Subcutaneous abdominal adipose tissue (tissue), 5 donors: ENCODE measurements at regions not wholly inside any gene's neighbourhood (a gene's known extent, or its start where the extent isn't known, plus 50 kb on each side); places are given as distances from the start of the nearest gene placed in this dataset.

Experiments used
- H3K27ac ChIP-seq: one replicate; pipeline ENCODE4 v1.7.0; 2013; ENCODE audit warnings: low read depth, mild to moderate bottlenecking, inconsistent platforms, low read length, moderate library complexity
- H3K27me3 ChIP-seq, 5 donors: one replicate each; pipeline ENCODE4 v1.7.0; 2013; ENCODE audit warnings: low read length in 5 of 5, inconsistent platforms in 1 of 5; ENCODE audit not compliant: control insufficient read depth in 5 of 5, insufficient read depth in 4 of 5
- H3K36me3 ChIP-seq, 5 donors: one replicate each; pipeline ENCODE4 v1.7.0; 2013; ENCODE audit warnings: low read length in 5 of 5; ENCODE audit not compliant: control insufficient read depth in 5 of 5, insufficient read depth in 5 of 5
- H3K4me1 ChIP-seq, 5 donors: one replicate each; pipeline ENCODE4 v1.7.0; 2013; ENCODE audit warnings: low read length in 5 of 5, mild to moderate bottlenecking in 3 of 5, moderate library complexity in 1 of 5; ENCODE audit not compliant: control insufficient read depth in 5 of 5, insufficient read depth in 5 of 5
- H3K4me3 ChIP-seq, 5 donors: one replicate each; pipeline ENCODE4 v1.7.0; 2013; ENCODE audit warnings: low read length in 5 of 5, low read depth in 1 of 5
- H3K9ac ChIP-seq, 5 donors: one replicate each; pipeline ENCODE4 v1.7.0; 2013; ENCODE audit warnings: low read length in 5 of 5, mild to moderate bottlenecking in 4 of 5, moderate library complexity in 3 of 5
- H3K9me3 ChIP-seq, 5 donors: one replicate each; pipeline ENCODE4 v1.7.0; 2013; ENCODE audit warnings: low read length in 5 of 5; ENCODE audit not compliant: control insufficient read depth in 5 of 5
- donor health status: healthy.
- donor health status: healthy.
- donor health status: healthy.
- donor health status: healthy.
- donor health status: healthy.

DNA sequence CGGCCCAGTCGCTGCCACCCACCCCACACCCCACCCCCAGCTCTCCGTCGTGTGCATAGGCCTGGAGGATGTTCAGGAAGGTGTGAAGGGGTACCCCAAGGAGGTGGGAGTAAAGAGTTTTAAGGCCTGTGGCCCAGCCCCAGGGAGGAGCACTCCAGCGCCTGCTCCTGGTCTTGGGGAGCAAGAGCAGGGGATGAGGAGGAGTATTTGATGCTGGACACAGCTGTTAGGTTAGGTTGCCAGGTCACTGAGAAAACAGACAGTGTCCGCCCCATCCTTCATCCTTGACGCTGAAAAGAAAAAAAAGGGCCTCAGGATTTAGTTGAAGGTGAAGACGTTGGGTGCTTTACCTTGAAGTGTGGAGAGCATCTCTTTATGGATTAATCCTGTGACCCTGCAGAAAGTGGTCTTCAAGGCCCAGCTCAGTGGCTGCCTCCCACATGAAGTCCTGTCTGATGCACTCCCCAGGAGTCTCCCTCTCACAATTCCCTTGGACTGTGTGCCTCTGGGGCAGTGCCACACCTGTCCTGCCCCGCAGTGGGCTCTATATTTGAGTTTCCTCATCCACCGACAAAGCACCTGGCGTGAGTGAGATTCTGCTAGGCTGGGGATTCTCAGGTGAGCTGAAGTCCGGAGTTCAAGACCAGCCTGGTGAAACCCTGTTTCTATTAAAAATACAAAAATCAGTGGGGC is 101.8 kb downstream of the SPRY4 start:
- Histone ChIP-seq H3K4me3 (no peak overlapping the region), H3K27me3 (no peaks in the 10 kb centered on the region), H3K4me1 (peaks cover 0 to 23% (median 0%) of the 10 kb centered on the region in 5 donors), H3K9me3 (no peaks in the 10 kb centered on the region), H3K27ac (no peak overlapping the region), H3K9ac (no peak overlapping the region), H3K36me3 (no peaks in the 10 kb centered on the region)

DNA sequence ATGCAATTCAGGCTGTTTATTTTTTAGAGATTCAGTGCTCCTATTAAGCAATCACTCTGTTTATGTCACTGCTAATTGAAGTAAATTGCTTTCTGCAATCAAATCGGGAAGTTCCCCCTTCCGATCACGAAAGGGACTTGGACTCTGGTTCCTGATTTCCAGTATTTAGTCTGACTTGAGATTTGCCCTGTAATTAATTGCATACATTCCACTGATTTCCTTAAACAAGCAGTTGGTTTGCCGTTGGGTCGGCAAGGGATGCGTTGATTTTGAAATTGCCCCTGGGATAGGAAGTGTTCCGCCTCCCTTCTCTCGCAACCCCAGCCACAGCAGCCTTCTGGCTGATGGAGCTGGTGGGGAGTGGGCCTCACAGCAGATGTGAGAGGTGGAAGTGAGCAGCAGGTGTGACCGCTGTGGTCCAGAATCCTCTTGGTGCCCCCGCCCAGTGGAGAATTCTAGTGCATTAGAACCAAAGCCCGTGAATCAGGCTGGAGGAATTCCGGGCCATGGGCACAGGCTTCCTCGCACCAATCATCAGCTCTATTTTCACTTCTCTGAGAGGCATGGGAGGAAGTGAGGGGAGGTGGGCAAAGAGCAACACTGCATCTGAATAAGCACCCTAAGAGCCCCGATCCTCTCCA is 102.5 kb downstream of the SPRY4 start:
- H3K9me3 ChIP-seq: no peaks in the 10 kb centered on the region
- no peaks in the 10 kb centered on the region for H3K27me3 ChIP-seq
- H3K27ac ChIP-seq: no peak overlapping the region
- H3K4me1 ChIP-seq: peaks cover 0 to 23% (median 0%) of the 10 kb centered on the region in 5 donors
- H3K9ac ChIP-seq: no peak overlapping the region
- no peak overlapping the region for H3K4me3 ChIP-seq
- no peaks in the 10 kb centered on the region for H3K36me3 ChIP-seq

DNA sequence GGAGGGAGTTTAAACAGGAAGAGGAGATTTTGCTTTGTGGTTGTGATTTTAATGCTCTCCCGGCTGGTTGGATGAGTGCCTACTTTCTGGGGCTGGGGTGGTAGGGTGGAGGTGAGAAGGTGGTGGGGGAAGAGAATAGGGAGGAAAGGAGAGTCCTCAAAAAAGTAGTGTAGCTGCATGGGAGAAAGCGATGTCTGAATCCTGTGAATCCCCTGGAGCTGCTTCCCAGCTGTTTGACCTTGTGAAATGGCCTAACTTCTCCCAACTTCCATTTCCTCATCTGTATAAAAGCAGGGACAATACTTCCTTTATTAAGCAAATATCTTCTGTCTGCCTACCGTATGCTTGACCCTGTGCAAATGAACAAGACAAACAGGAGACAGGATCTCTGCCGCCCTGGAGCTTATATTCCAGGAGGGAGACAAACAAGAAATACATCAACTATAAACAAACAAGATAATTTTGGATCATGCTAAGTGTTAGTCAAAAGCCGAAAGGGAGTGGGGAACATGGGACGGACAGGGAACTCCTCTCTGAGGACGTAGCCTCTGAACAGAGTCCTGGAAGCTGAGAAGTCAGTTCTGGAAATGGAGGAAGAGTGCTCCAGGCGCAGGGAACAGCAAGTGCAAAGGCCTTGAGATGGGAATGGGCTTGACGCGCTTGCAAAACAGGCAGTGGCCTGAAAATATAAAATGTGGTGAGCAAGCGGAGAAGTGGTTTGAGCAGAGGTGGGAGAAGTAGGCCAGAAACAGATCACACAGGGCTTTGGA is 103.5 kb downstream of the SPRY4 start:
- Histone ChIP-seq H3K36me3 (no peaks in the 10 kb centered on the region), H3K27ac (no peak overlapping the region), H3K27me3 (no peaks in the 10 kb centered on the region), H3K9me3 (no peaks in the 10 kb centered on the region), H3K4me1 (peaks cover 2 to 32% (median 9%) of the 10 kb centered on the region in 5 donors), H3K9ac (no peak overlapping the region), H3K4me3 (no peak overlapping the region)

DNA sequence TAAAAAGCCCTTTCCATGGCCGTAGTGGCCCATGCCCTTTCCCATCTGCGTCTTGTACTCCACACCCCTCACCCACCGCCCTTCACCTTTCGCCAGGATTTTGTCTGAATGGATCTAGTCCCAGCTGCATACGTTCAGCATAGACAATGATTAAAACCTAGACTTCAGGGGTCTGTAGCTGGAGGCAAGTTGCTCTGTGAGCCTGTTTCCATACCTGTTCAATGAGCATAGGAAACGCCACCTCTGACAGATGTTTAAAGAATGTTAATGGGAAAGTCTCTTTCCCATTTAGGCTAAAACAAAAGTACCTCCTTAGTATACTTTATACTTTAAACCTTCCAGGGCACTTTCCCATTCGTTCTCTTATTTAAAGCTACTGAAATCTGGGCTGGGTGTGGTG is 105.7 kb downstream of the SPRY4 start:
- no peaks in the 10 kb centered on the region for H3K36me3 ChIP-seq
- no peaks in the 10 kb centered on the region for H3K9me3 ChIP-seq
- H3K27me3 ChIP-seq: no peaks in the 10 kb centered on the region
- no peak overlapping the region for H3K4me3 ChIP-seq
- H3K27ac ChIP-seq: no peak overlapping the region
- H3K9ac ChIP-seq: no peak overlapping the region
- H3K4me1 ChIP-seq: peaks cover 3 to 36% (median 14%) of the 10 kb centered on the region in 5 donors

DNA sequence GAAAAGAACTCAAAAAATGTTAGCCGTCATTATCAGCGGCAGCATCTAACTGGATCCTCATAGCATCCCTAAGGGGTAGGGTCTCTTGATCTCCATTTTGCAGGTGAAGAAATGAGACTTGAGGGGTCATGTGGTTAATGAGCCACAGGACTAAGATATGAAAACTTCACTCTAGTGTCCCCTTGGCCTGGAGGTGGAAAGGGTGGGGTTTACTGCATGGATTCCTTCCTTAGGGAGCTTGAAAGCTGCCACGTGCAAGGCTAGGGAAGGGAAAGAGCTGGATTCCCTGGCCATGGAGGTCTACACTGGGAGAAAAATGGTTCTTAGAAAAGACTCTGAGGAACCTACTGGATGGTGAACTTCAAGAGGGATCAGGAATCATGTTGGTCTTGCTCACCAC is 107.9 kb downstream of the SPRY4 start:
- Histone ChIP-seq H3K9me3 (no peaks in the 10 kb centered on the region), H3K36me3 (no peaks in the 10 kb centered on the region), H3K4me3 (peak overlapping the region in 1 of 5 donors; percentile 40), H3K4me1 (peaks cover 3 to 26% (median 14%) of the 10 kb centered on the region in 5 donors), H3K9ac (no peak overlapping the region), H3K27ac (peak overlapping the region; percentile 26), H3K27me3 (no peaks in the 10 kb centered on the region)

DNA sequence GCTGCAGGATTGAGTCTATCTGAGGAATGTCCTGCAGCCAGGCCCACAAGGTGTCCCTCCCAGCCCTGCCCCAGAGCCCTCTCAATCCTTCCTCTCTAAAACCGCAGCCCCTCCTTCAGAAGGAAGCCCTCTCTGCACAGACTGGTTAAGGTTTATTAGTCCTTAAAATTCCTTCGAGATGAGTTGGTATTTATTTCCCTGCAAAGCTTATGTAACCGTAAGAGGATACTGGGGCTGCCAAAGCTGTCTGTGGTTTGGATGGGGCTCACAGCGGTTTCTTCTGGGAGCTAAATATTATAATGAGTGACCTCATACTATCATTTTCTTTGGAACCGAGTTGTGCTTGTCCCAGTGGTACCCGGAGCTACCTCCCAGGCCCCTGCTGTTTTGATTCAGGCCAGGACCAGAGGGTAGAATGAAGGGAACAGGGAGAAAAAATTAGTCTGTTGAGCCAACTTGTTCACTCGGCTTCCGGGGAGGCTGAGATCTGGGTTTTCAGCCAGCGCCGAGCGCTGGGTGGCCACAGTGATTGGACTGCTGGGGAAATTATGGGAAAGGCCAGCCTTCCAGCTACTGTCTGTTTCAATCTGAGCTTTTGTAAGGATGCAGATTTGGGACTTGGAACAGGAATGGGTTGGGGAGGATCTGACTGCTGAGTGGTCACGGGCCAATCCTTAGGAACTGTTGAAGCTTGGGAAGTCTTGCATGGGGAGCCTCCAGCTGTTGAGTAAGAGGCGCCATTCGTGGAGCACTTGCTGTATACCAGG is 107.5 kb downstream of the NDFIP1 start:
- H3K27me3 ChIP-seq: peaks cover 0 to 2% (median 0%) of the 10 kb centered on the region in 5 donors
- peak overlapping the region in 2 of 5 donors; percentile 27 to 52 for H3K9ac ChIP-seq
- peak overlapping the region; percentile 26 for H3K27ac ChIP-seq
- no peaks in the 10 kb centered on the region for H3K36me3 ChIP-seq
- H3K9me3 ChIP-seq: no peaks in the 10 kb centered on the region
- peak overlapping the region; percentile 11 to 44 (median 21) for H3K4me3 ChIP-seq
- H3K4me1 ChIP-seq: peaks cover 3 to 19% (median 14%) of the 10 kb centered on the region in 5 donors

DNA sequence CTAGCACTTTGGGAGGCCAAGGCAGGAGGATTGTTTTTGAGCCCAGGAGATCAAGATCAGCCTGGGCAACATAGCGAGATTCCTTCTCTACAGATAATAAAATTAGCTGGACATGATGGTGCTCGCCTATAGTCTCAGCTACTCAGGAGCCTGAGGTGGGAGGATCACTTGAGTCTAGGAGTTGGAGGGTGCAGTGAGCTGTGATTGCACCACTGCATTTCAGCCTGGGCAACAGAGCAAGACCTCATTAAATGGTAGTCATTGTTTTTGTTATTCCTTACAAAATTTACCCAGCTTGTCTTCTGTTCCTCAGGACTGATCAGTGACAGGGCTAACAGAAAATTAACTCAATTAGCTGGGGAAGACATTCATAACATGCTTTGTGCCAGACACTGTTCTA is 104.5 kb downstream of the NDFIP1 start:
- no peaks in the 10 kb centered on the region for H3K36me3 ChIP-seq
- H3K27ac ChIP-seq: no peak overlapping the region
- peaks cover 0 to 2% (median 0%) of the 10 kb centered on the region in 5 donors for H3K27me3 ChIP-seq
- H3K9ac ChIP-seq: no peak overlapping the region
- no peaks in the 10 kb centered on the region for H3K9me3 ChIP-seq
- peaks cover 3 to 14% (median 13%) of the 10 kb centered on the region in 5 donors for H3K4me1 ChIP-seq
- no peak overlapping the region for H3K4me3 ChIP-seq

DNA sequence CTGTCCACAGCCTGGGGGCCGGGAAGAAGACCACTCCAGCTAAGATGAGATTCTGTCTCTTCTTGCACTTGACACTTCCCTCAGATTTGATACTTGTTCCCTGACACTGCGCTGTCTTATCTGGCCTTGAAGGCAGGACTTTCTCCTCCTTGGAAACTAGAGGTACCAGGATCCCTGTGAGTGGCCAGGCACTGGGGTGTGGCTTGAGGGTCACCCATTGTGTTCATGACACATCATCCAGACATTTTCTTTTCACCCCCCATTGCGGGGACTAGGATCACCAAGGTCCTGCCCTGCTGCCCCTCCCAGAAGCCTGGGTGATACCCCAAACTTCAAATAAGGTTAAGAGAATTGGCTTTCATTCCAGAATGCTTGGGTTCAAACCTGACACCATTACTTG is 103.3 kb downstream of the NDFIP1 start:
- Histone ChIP-seq H3K36me3 (no peaks in the 10 kb centered on the region), H3K27me3 (peaks cover 0 to 2% (median 0%) of the 10 kb centered on the region in 5 donors), H3K27ac (no peak overlapping the region), H3K4me3 (no peak overlapping the region), H3K9ac (no peak overlapping the region), H3K9me3 (no peaks in the 10 kb centered on the region), H3K4me1 (peaks cover 3 to 13% (median 10%) of the 10 kb centered on the region in 5 donors)

DNA sequence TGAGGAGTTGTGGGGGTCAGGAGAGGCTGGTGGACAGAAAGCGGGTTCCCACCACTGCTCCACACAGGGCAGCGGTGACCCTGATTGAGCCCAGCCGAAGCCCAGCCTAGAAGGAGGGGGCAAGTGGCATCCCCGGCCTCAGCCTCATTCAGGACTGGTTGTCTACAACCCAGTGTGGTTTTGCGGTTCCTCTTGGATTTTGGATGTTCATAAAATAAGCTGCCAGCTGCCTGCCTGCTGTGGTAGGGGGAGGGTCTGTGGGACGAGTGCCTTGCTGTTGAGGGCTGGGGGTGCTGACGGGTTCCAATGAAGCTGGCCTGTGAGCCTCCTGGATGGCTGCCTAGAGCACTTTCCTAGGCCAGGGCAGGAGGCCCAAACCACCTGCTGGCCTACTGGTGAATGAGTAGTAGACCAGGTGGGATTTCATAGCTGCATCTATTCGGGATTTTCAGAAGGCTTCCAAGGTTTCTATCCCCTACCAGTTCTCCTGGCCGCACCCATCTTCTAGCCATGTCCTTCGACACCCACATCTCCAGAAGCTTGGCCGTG is 102.4 kb downstream of the NDFIP1 start:
- Histone ChIP-seq H3K4me1 (peaks cover 0 to 4% (median 4%) of the 10 kb centered on the region in 5 donors), H3K36me3 (no peaks in the 10 kb centered on the region), H3K4me3 (no peak overlapping the region), H3K9me3 (no peaks in the 10 kb centered on the region), H3K27ac (no peak overlapping the region), H3K27me3 (peaks cover 0 to 2% (median 0%) of the 10 kb centered on the region in 5 donors), H3K9ac (no peak overlapping the region)
